CD4-positive, alpha-beta T cell (primary cell): ENCODE measurements at regions not wholly inside any gene's neighbourhood (a gene's known extent, or its start where the extent isn't known, plus 50 kb on each side); places are given as distances from the start of the nearest gene placed in this dataset.

Experiments used
- ATAC-seq: fragments of 200-7000 bp; cut with Tn5 transposase; one replicate; pipeline ENCODE4 v1.10.0; 2022; ENCODE audit warnings: mild to moderate bottlenecking; ENCODE audit not compliant: poor library complexity
- CTCF ChIA-PET: fragments of 350-600 bp; sonication (Branson Sonifier 250); formaldehyde crosslinking; loops from one replicate; lab custom pipeline; 2021; ENCODE audit warnings: antibody characterized with exemption, inconsistent platforms; lab: Charles Lee
- POLR2A ChIA-PET: fragments of 350-600 bp; sonication (Branson Sonifier 250); formaldehyde crosslinking; loops from one replicate; lab custom pipeline; 2021; ENCODE audit warnings: antibody characterized with exemption, inconsistent platforms; lab: Charles Lee
- DNase-seq, 14 experiments: peaks; one replicate each; pipeline ENCODE4 v3.0.0-alpha.2; 2013 to 2020; ENCODE audit warnings: mixed read lengths in 2 of 14
- H3K27ac ChIP-seq, 2 donors: one replicate each; pipeline versions ENCODE4 v1.5.1 to v1.7.0; 2013; ENCODE audit warnings: low read length in 2 of 2, low read depth in 1 of 2, mild to moderate bottlenecking in 1 of 2
- H3K27me3 ChIP-seq, 2 experiments: 1 replicate in 1 of 2; 2 replicates in 1 of 2; pipeline versions ENCODE4 v1.6.1 to v1.7.0; 2013; ENCODE audit warnings: low read length in 2 of 2, control low read depth in 1 of 2, mild to moderate bottlenecking in 1 of 2, moderate library complexity in 1 of 2; ENCODE audit not compliant: insufficient read depth in 2 of 2, control insufficient read depth in 1 of 2
- H3K36me3 ChIP-seq: one replicate; pipeline ENCODE4 v1.6.1; 2013; ENCODE audit warnings: low read length, control low read depth; ENCODE audit not compliant: insufficient read depth
- H3K4me1 ChIP-seq: one replicate; pipeline ENCODE4 v1.6.1; 2013; ENCODE audit warnings: low read length, control low read depth; ENCODE audit not compliant: insufficient read depth
- H3K4me3 ChIP-seq: one replicate; pipeline ENCODE4 v1.5.1; 2013; ENCODE audit warnings: mild to moderate bottlenecking, low read length, moderate library complexity
- H3K9me3 ChIP-seq, 2 experiments: 1 replicate in 1 of 2; 2 replicates in 1 of 2; pipeline versions ENCODE4 v1.6.1 to v1.7.0; 2013; ENCODE audit warnings: low read length in 2 of 2, mild to moderate bottlenecking in 2 of 2, control low read depth in 1 of 2, moderate library complexity in 1 of 2; ENCODE audit not compliant: control insufficient read depth in 1 of 2, insufficient read depth in 1 of 2
- H3K27ac Mint-ChIP-seq: one replicate; pipeline ENCODE4 v1.8.0; 2020; ENCODE audit warnings: mixed read lengths
- H3K27me3 Mint-ChIP-seq: one replicate; pipeline ENCODE4 v1.8.0; 2021; ENCODE audit warnings: mixed read lengths
- H3K36me3 Mint-ChIP-seq: one replicate; pipeline ENCODE4 v1.8.0; 2021; ENCODE audit warnings: low read depth, mixed read lengths
- H3K4me1 Mint-ChIP-seq: one replicate; pipeline ENCODE4 v1.8.0; 2021; ENCODE audit warnings: low read depth, mixed read lengths
- H3K4me3 Mint-ChIP-seq: one replicate; pipeline ENCODE4 v1.8.0; 2020; ENCODE audit warnings: mild to moderate bottlenecking, mixed read lengths
- H3K9me3 Mint-ChIP-seq: one replicate; pipeline ENCODE4 v1.8.0; 2020; ENCODE audit warnings: mixed read lengths
- intact Hi-C, 2 experiments: fragments of 100-400 bp; cut with DNase I in 1 of 2; cut with micrococcal nuclease in 1 of 2; formaldehyde crosslinking; loops; one replicate each; pipeline versions ENCODE4 v1.15.1 to v1.9.0; 2023 to 2025; cut with DNase I, micrococcal nuclease
- TF ChIP-seq, protein P1 (sequence below): fragments of 200-600 bp; IDR thresholded peaks from one replicate; pipeline ENCODE4 v1.8.0; 2022; ENCODE audit warnings: antibody characterized with exemption, mild to moderate bottlenecking

DNA sequence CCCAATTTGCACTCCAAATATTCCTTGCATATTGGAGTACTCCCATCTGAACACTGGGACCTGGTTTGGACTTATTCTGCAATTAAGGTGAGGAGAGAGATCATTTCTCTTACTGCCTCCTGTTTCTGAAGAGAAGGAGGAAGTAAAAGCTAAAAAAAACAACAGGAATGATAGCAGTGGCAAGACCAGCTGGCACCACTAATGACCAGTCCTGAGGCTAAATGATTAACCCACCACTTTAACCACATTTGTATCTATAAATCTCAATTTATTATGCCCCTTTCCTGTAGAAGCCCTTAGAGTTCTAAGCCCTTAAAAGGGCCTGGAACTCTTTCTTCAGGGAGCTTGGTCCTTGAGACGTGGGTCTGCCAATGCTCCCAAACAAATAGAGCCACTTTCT lies 625.0 kb upstream of the TSPY4 start:
- ATAC-seq (no peak), DNase-seq (no peak)
- CTCF ChIA-PET: no interaction called here
- Mint-ChIP-seq H3K4me3 (no peak overlapping the region), H3K36me3 (no peaks in the 10 kb centered on the region), H3K27ac (no peak overlapping the region), H3K4me1 (no peaks in the 10 kb centered on the region), H3K27me3 (no peaks in the 10 kb centered on the region), H3K9me3 (no peaks in the 10 kb centered on the region)
- POLR2A ChIA-PET: no interaction called here
- no peaks in the 10 kb centered on the region for H3K36me3 ChIP-seq
- intact Hi-C loops: no loop called here
- H3K9me3 ChIP-seq: no peaks in the 10 kb centered on the region
- H3K4me3 ChIP-seq: no peak overlapping the region
- TF ChIP-seq, protein P1, sequence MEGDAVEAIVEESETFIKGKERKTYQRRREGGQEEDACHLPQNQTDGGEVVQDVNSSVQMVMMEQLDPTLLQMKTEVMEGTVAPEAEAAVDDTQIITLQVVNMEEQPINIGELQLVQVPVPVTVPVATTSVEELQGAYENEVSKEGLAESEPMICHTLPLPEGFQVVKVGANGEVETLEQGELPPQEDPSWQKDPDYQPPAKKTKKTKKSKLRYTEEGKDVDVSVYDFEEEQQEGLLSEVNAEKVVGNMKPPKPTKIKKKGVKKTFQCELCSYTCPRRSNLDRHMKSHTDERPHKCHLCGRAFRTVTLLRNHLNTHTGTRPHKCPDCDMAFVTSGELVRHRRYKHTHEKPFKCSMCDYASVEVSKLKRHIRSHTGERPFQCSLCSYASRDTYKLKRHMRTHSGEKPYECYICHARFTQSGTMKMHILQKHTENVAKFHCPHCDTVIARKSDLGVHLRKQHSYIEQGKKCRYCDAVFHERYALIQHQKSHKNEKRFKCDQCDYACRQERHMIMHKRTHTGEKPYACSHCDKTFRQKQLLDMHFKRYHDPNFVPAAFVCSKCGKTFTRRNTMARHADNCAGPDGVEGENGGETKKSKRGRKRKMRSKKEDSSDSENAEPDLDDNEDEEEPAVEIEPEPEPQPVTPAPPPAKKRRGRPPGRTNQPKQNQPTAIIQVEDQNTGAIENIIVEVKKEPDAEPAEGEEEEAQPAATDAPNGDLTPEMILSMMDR: no peak
- H3K4me1 ChIP-seq: no peaks in the 10 kb centered on the region
- H3K27ac ChIP-seq: no peak overlapping the region
- no peaks in the 10 kb centered on the region for H3K27me3 ChIP-seq

DNA sequence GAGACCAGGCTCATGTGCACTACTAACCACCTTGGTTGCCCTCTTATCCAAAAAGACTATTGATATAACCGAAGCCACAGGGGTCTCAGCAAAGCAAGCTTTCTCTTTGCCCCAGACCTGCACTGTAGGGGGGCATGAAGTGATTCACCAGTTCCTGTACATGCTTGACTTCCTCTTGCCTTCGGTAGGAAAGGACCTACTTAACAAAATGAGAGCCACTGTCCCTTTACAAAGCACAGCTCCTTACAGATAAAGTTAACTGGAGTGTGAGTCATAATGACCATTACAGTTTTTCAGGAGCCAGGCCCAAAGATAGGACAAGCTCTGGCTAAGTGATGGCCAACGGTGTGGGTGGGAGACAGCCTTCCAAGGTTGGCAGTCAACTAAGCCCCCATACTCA lies 622.0 kb upstream of the TSPY4 start:
- Histone ChIP-seq H3K27me3 (no peaks in the 10 kb centered on the region), H3K4me3 (no peak overlapping the region), H3K36me3 (no peaks in the 10 kb centered on the region), H3K27ac (no peak overlapping the region), H3K9me3 (no peaks in the 10 kb centered on the region), H3K4me1 (no peaks in the 10 kb centered on the region)
- Mint-ChIP-seq H3K4me3 (no peak overlapping the region), H3K36me3 (no peaks in the 10 kb centered on the region), H3K27me3 (no peaks in the 10 kb centered on the region), H3K27ac (no peak overlapping the region), H3K4me1 (no peaks in the 10 kb centered on the region), H3K9me3 (no peaks in the 10 kb centered on the region)
- POLR2A ChIA-PET: no interaction called here
- CTCF ChIA-PET: no interaction called here
- ATAC-seq (no peak), DNase-seq (no peak)
- intact Hi-C loops: no loop called here
- TF ChIP-seq, protein P1: no peak

DNA sequence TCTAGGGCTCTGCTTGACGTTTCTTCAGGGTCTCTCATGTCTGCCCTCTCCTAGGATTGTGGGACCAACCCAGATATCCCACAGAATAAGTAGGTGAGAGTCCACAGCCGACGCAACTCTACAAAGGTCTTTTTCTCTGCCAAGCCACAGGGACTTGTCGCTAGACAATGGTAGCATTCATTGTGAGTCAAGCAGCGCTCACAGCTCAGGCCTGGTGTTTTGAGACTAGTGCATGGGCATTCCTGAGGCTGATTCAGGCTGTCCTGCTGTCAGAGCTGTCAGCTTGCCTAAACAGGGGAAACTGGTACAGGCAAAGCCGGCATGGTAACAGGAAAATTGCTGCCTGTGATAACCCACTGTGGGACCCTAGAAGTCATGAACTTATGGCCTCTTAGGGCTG lies 610.6 kb upstream of the TSPY4 start:
- intact Hi-C loops: no loop called here
- Histone ChIP-seq H3K27ac (no peak overlapping the region), H3K4me1 (no peaks in the 10 kb centered on the region), H3K36me3 (no peaks in the 10 kb centered on the region), H3K27me3 (no peaks in the 10 kb centered on the region), H3K9me3 (no peaks in the 10 kb centered on the region), H3K4me3 (no peak overlapping the region)
- TF ChIP-seq, protein P1: no peak
- no peak for ATAC-seq
- Mint-ChIP-seq H3K36me3 (no peaks in the 10 kb centered on the region), H3K9me3 (no peaks in the 10 kb centered on the region), H3K4me1 (no peaks in the 10 kb centered on the region), H3K4me3 (no peak overlapping the region), H3K27me3 (no peaks in the 10 kb centered on the region), H3K27ac (no peak overlapping the region)
- POLR2A ChIA-PET: no interaction called here
- CTCF ChIA-PET: no interaction called here
- DNase-seq: no peak
